ENCODE measurements at regions not wholly inside any gene's neighbourhood (a gene's known extent, or its start where the extent isn't known, plus 50 kb on each side); places are given as distances from the start of the nearest gene placed in this dataset.
A peak's percentile ranks its signal among the peaks of the same experiment; 100 is the strongest.
"Not testable (repeated sequence)": the region's sequence is repeated elsewhere in the genome, so short reads cannot be mapped to it uniquely, and the experiment has no call there.

GRCh38 chr6:76856065-76856464 lies 607.2 kb downstream of the HTR1B start:
- WGBS, 5 donors, result 39 to 65% (median 55%) methylated on average over 5 of the region's 5 CpGs
- no peak overlapping the region for H3K4me3 ChIP-seq
- intact Hi-C loops (cut with DNase I; ENCODE audit: low total_unique reads), result no loop called here
- no peak for TF ChIP-seq POLR2AphosphoS5 (IDR thresholded peaks at IDR 0.05)
- TF ChIP-seq CTCF (IDR thresholded peaks at IDR 0.05), result no peak
- no peak for TF ChIP-seq EP300 (IDR thresholded peaks at IDR 0.05)
- TF ChIP-seq POLR2A (IDR thresholded peaks at IDR 0.05), result no peak
- H3K27me3 ChIP-seq, result no peaks in the 10 kb centered on the region
- no peak for DNase-seq
- no peak overlapping the region for H3K27ac ChIP-seq
- no peaks in the 10 kb centered on the region for H3K9me3 ChIP-seq
- H3K36me3 ChIP-seq, result no peaks in the 10 kb centered on the region
- no peaks in the 10 kb centered on the region for H3K4me1 ChIP-seq

- no peak overlapping the region for H3K4me3 ChIP-seq
- H3K27me3 ChIP-seq, result no peaks in the 10 kb centered on the region
- peaks cover 0 to 6% (median 0%) of the 10 kb centered on the region in 4 donors for H3K9me3 ChIP-seq
- intact Hi-C loops (cut with DNase I; ENCODE audit: low total_unique reads), result no loop called here
- 58 to 70% (median 68%) methylated on average over 1 of the region's 1 CpG for WGBS, 5 donors
- H3K27ac ChIP-seq, result no peak overlapping the region
- H3K4me1 ChIP-seq, result no peaks in the 10 kb centered on the region
- H3K36me3 ChIP-seq, result no peaks in the 10 kb centered on the region
- DNase-seq, result no peak
- TF ChIP-seq POLR2A (IDR thresholded peaks at IDR 0.05) (no peak), CTCF (IDR thresholded peaks at IDR 0.05) (no peak), EP300 (IDR thresholded peaks at IDR 0.05) (no peak), POLR2AphosphoS5 (IDR thresholded peaks at IDR 0.05) (no peak)
These were observed 610.5 kb downstream of the HTR1B start for GRCh38 chr6:76852776-76853175.

GRCh38 chr6:76849274-76849970 lies 613.9 kb downstream of the HTR1B start:
- peaks cover 0 to 15% (median 3%) of the 10 kb centered on the region in 4 donors for H3K9me3 ChIP-seq
- H3K27ac ChIP-seq; H3K4me3 ChIP-seq; H3K36me3 ChIP-seq; H3K27me3 ChIP-seq; DNase-seq; intact Hi-C loops (cut with DNase I; ENCODE audit: low total_unique reads); H3K4me1 ChIP-seq: not testable (repeated sequence)
- 70 to 81% (median 80%) methylated on average over 5 to 9 of the region's 9 CpGs for WGBS, 5 donors

GRCh38 chr6:76843054-76843822 lies 620.1 kb downstream of the HTR1B start:
- DNase-seq, result peak in 1 of 2 donors; percentile 73
- TF ChIP-seq POLR2AphosphoS5 (IDR thresholded peaks at IDR 0.05), result no peak
- TF ChIP-seq EP300 (IDR thresholded peaks at IDR 0.05), result no peak
- TF ChIP-seq CTCF (IDR thresholded peaks at IDR 0.05), result no peak
- no peak for TF ChIP-seq POLR2A (IDR thresholded peaks at IDR 0.05)
- Histone ChIP-seq H3K27ac (no peak overlapping the region), H3K27me3 (no peaks in the 10 kb centered on the region), H3K4me3 (no peak overlapping the region), H3K4me1 (no peaks in the 10 kb centered on the region), H3K36me3 (no peaks in the 10 kb centered on the region), H3K9me3 (peaks cover 0 to 10% (median 3%) of the 10 kb centered on the region in 4 donors)
- WGBS, 5 donors, result 0% methylated on average over 1 of the region's 1 CpG
- intact Hi-C loops (cut with DNase I; ENCODE audit: low total_unique reads), result no loop called here

- no peaks in the 10 kb centered on the region for H3K4me1 ChIP-seq
- H3K27me3 ChIP-seq, result no peaks in the 10 kb centered on the region
- no peak for DNase-seq
- 64 to 76% (median 72%) methylated on average over 3 of the region's 3 CpGs for WGBS, 5 donors
- intact Hi-C loops (cut with DNase I; ENCODE audit: low total_unique reads), result no loop called here
- peaks cover 0 to 7% (median 3%) of the 10 kb centered on the region in 4 donors for H3K9me3 ChIP-seq
- H3K4me3 ChIP-seq, result no peak overlapping the region
- H3K27ac ChIP-seq, result no peak overlapping the region
- H3K36me3 ChIP-seq, result no peaks in the 10 kb centered on the region
- TF ChIP-seq POLR2A (IDR thresholded peaks at IDR 0.05) (no peak), EP300 (IDR thresholded peaks at IDR 0.05) (no peak), CTCF (IDR thresholded peaks at IDR 0.05) (no peak)
These were observed 622.4 kb downstream of the HTR1B start for GRCh38 chr6:76840865-76841264.
